ENCODE measurements at regions not wholly inside any gene's neighbourhood (a gene's known extent, or its start where the extent isn't known, plus 50 kb on each side); places are given as distances from the start of the nearest gene placed in this dataset.

DNA sequence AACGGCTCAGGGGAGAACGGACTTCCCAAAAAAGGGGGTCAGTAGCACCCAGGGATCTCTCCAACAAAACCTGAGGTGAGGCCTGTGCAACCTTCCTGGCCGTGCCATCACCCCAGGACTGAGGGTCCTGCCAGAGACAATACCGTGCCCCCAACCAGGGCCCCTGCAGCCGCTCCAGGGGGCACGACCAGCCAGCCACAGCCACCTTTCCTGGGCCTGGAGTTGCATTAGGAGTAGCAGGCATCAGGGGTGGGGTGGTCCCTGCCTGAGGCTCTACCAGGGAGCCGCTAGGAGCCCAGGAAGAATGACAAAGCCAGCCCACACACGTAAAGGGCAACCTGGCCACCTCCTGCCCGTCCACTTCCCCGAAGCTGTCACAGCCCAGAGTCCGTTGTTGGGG, 137.8 kb downstream of the BRD1 start:
- TF ChIP-seq, protein P1, sequence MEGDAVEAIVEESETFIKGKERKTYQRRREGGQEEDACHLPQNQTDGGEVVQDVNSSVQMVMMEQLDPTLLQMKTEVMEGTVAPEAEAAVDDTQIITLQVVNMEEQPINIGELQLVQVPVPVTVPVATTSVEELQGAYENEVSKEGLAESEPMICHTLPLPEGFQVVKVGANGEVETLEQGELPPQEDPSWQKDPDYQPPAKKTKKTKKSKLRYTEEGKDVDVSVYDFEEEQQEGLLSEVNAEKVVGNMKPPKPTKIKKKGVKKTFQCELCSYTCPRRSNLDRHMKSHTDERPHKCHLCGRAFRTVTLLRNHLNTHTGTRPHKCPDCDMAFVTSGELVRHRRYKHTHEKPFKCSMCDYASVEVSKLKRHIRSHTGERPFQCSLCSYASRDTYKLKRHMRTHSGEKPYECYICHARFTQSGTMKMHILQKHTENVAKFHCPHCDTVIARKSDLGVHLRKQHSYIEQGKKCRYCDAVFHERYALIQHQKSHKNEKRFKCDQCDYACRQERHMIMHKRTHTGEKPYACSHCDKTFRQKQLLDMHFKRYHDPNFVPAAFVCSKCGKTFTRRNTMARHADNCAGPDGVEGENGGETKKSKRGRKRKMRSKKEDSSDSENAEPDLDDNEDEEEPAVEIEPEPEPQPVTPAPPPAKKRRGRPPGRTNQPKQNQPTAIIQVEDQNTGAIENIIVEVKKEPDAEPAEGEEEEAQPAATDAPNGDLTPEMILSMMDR (conservative IDR thresholded peaks at IDR 0.05; ENCODE audit: low read depth, low read length): no peak
- TF ChIP-seq EZH2 (IDR thresholded peaks at IDR 0.05; ENCODE audit: low read length, unreplicated experiment) (no peak), EZH2phosphoT487 (IDR thresholded peaks at IDR 0.05; ENCODE audit: borderline replicate concordance, low read length) (no peak)

All from PC-3 (cell line).